ENCODE measurements at regions not wholly inside any gene's neighbourhood (a gene's known extent, or its start where the extent isn't known, plus 50 kb on each side); places are given as distances from the start of the nearest gene placed in this dataset.
A peak's percentile ranks its signal among the peaks of the same experiment; 100 is the strongest.
"Not testable (repeated sequence)": the region's sequence is repeated elsewhere in the genome, so short reads cannot be mapped to it uniquely, and the experiment has no call there.

DNA sequence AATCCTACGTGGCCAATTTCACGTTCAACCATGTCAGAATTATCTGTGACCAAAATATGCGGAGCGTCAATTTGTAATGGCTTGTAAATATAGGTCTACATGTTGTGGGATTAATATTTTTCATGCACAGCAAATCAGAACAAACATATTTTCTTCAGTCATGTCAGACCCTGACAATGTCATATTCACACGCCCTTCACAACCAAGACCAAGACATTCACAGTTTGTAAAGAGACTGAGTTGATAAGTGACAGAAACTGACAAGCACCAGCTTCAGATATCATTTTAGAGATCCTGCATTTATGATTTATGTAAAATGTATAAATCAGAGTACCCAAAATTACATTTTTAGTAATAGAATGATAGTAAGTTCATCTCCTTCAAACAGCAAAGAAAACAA, 57.3 kb upstream of the NOVA1 start:
- no peak for DNase-seq

- DNase-seq: no peak
Observed at GRCh38 chr14:26663506-26663905, 65.7 kb upstream of the NOVA1 start.

- not testable (repeated sequence) for DNase-seq
Observed at GRCh38 chr14:26678732-26679420, 81.0 kb upstream of the NOVA1 start.

DNA sequence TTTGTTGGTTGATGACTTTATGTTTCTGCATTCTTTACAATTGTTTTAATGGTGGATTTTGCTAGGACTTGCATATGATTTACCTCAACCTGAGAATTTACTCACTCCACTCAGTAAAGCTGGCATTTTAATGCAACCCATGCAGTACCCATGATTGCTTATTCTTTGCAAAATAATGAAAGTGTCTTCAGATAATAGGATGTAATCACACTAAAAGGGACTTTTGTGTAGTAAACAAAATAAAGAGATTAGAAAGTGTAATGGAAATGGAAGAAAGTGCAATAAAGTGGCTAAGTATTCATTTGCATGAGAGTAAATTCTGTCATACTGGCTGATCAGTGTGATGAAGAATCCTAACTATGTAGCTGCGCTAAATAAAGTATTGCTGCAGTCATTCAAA, 87.6 kb upstream of the NOVA1 start:
- DNase-seq: no peak

GRCh38 chr14:26687301-26687837, 89.5 kb upstream of the NOVA1 start:
- DNase-seq: no peak

DNA sequence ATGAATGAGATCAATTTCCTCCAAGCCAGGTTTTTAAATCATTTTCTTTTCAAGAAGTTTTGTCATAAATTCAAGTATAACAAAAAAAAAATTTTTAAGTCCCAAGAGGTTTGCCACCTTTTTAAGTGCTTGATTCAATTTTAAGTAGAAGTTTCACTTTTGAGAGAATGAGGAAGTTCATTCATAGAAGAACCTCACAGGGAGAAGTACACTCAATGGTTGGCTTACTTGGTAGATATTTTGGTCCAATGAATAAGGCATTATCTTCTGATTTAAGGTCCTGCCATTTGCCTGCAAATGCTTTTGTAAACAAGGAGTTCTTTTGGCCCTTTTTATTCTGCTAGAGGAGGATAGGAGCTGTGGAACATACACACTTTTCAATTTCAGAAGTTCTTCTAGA, 96.7 kb upstream of the NOVA1 start:
- no peak for DNase-seq

DNA sequence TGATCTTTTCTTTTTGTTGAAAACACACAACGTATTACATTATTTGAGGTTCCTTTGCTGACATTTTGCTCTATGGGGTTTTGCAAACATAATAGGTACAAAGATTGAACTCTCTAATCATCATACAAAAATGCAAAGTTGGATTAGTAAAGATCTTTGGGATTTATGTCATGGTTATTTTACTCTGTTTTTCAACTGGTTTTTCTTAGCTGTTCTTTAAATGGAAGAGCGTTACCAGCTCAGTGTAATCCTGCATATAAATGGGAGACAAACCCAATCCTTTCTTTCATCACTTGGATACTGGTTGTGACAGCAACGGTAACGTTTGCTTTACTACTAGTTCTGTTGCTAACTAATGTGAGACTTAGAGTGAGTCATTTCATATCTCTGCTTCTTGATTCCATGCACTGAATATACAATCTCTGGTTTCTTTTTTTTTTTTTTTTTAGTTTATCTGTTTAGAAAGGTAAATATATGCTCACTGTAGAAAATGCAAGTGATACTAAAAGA, 104.9 kb upstream of the NOVA1 start:
- DNase-seq: peak; percentile 26

DNA sequence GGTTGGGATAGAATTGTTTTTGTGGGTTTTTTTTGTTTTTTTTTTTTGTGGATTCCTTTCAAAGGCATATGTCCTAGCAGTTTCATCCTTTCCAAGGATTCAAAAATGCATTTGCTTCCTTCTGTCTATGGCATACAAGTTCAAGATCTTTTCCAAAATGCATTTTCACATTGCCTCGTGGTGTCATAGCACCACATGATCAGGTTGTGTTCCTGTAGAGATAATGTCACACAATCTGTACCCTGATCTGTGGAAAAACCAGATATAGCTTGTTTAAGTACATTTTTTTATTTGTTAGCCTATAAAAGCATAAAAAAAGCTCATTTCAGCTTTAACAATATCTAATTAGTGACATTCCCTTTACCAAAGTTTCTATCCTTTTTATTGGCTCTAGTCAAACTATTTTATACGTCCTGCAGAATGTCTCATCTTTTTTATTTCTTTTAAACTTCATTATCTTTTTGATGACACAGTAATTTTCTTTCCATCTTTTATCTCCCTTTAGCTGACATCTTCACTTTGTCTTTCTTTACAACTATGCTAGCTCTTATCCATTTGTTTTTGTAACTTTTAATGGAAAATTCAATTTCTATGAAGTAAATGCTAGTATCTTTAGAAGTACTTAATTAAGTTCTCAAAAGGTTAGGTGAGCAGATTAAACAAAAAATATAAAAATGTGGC, 106.0 kb upstream of the NOVA1 start:
- DNase-seq: no peak

- DNase-seq: no peak
Observed at GRCh38 chr14:26707234-26707633, 109.4 kb upstream of the NOVA1 start.

DNA sequence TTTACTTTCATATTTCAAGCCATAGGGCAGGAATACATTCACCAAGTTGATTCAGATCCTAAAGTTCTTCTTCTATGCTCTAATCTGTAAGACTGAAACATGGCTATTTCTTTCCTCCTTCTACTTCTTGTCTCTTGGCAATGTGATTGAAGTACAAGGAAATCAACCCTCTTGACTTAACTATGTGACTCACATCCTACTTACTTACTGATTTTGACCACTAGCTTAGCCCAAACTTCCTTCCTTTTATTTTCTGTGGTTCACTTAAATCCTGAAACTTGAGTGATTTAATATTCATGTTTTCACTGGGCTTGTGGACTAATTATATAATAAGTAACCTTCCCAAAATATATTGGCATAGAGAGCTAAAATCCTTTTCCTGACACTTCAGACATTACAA, 111.2 kb upstream of the NOVA1 start:
- DNase-seq: peak; percentile 42

DNA sequence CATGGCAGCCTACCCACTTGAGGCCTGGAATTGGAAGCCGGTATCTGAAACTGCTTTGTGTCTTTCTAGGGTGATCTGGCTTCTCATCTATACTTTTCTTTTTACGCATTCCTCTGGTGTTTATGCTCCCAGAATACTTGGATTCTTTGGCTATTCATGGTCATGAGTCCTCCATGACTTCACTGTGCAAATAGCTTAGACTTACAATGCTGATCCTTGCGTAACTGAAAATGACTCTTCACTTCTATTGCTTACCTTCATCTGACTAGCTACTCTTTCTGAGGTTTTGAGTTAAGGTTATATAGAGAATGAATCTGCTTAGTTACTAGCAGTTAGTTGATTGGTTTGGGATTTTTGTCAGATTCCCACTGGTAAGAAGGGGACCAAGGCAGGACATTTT, 121.7 kb upstream of the NOVA1 start:
- DNase-seq: peak; percentile 58

GRCh38 chr14:26722258-26722657, 124.4 kb upstream of the NOVA1 start:
- no peak for DNase-seq

DNA sequence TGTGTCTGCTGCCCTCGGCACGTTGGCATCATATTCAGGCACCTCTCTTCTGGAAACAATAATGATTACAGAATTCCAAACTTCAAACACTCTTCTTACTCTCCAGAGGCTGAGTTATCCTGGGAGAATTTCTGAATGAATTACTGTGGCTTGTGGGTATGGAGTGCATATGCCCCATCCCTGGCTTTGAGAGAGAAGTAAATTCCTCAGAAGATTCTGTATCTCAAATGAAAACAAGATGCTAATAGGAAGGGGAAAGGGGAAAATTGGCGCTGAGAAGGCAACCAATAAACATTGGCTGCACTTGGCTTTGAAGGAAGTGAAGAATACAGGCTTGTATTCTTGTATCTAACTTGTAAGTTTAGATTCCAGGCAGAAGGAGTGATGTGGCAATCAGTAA, 132.0 kb upstream of the NOVA1 start:
- peak; percentile 76 for DNase-seq

DNA sequence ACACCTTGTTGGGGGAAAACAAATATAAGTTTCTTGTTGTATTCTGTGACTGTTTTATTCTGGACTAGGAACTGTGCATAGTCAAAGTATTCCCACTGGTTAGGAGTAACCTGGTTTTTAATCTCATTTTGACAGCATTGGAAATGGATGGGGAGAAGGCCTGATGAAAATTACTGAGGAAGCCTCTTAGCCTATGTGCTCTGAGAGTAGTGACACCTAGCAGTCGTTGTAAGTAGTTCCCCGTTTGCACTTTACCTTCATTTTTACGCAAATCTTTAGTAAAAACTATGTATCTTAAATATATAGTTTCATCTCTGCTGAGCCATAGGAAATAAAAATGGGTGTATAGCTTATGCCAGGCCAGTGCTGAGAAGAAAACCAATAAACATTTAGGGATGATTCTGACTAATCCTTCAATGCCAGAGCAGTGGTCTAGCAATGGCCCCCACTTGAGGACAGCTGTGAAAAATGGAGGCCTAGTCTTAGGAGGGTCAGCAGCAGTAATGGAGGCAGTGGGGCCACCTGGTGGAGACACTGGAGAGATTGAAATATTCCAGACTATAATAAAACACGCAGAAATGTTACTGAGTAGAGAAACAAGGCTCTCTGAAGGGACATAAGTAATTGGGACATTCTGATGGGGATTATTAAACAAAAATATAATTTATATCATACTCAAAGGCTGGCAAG, 133.2 kb upstream of the NOVA1 start:
- DNase-seq: peak; percentile 3

DNA sequence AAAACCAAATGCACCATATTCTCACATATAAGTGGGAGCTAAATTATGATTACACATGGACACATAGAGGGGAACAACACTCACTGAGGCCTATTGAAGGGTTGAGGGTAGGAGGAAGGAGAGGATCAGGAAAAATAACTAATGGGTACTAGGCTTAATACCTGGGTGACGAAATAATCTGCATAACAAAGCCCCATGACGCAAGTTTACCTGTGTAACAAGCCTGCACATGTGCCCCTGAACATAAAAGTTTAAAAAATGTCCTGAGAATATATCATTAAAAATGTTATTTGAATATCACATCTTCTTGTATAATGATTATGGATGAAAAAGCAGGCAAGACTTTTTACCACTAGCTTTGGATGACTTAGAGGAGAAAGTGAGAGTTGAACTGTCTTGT, 138.0 kb upstream of the NOVA1 start:
- DNase-seq: no peak

GRCh38 chr14:26738571-26738970, 140.7 kb upstream of the NOVA1 start:
- no peak for DNase-seq

DNA sequence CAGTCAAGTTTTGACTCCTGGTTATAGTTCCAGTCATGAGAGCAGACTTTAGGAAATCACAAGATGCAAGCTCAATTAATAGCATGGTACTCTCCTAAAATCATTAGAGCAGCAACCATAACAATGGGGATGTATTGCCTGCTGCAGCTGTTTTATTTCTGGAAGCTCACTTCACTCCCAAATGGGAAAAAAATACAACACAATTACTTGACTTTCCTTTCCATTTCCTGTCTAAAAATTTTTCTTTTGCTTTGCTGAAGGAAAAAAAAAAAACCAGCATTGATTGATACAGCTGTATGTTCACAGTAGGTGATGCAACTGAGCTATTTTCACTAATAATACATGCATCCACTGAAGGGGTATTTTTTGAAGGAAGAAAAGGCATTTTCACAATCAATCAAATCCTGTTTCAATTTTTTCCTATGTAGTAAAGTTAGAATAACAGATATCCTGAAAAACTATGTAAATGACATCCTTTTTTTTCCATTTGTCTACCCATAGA, 143.9 kb upstream of the NOVA1 start:
- DNase-seq: no peak

- peak; percentile 3 for DNase-seq
Observed at GRCh38 chr14:26743284-26743683, 145.5 kb upstream of the NOVA1 start.

DNA sequence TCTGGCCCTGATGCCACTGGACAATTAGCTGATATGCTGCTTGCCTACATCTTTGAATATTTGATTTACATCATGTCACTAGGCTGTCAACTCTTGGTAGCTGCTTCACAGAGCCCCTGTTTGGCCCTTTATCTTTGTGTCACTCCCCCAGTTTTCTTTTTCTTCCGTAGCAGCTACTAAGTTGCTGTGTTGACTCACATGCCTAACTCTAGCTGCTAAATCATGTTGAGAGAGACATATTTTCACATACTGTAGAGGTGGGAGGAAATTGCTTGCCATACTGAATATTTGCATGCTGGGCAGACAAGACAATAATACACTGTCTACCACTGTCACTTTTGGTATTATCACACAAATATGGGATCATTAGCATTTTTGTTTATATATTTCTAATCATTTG, 147.1 kb upstream of the NOVA1 start:
- DNase-seq: no peak

- no peak for DNase-seq
Observed at GRCh38 chr14:26761532-26761931, 163.7 kb upstream of the NOVA1 start.

- no peak for DNase-seq
Observed at GRCh38 chr14:26765301-26765700, 167.5 kb upstream of the NOVA1 start.

DNA sequence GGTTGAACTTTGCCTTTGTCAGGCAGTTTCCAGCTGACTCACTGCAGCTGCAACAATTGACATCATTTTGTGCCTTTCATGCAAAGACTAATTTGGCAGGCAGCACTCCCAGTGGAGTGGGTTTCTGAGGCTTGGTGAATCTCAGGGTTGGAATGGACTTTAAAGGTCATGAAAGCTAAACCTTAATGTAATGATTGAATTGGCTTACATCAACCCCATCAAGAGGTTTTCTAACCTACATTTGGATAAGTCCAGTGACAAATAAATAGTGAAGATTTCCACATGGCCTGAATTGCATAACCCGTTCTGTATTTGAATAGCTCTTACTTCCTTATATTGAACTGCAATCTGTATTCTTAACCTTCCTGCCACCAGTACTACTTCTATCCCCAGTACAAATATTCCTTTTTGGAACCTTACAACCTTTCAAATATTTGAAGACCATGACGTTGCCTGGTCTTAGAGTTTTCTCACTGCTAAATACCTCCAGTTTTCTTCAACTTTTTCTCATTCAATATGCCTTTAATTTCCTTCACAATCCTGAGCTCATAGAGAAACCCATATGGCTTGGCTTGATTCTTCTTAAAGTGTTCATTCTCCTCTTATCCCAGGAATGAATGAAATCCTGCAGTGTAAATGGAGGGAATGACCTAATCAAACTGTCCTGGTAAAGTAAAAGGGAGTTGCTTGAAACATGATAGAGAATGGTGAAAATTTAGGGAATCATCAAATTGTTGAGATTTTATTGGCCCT, 168.1 kb upstream of the NOVA1 start:
- peak; percentile 91 for DNase-seq

DNA sequence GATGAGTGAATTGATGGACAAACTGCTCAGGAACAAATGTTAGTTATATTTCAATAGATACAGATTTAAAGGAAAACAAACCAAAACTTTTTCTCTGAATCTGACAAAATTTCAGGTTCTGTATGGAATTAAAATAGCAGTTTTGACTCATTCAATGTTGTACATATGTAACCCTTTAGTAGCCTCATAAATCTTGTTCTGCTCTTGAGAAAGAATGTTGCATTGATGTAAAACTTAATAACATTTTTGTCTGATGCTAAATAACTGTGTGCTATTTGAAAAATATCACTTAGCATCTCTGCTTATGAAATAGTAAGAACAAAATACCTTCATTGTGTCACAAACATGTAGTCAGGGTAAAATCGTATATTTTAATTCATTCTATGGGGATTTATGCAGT, 168.9 kb upstream of the NOVA1 start:
- peak; percentile 52 for DNase-seq

Measured in fibroblast of skin of right biceps (primary cell).